Caco-2 (cell line): ENCODE measurements at regions not wholly inside any gene's neighbourhood (a gene's known extent, or its start where the extent isn't known, plus 50 kb on each side); places are given as distances from the start of the nearest gene placed in this dataset.

Experiments
- BruUV-seq: library from RNA; stranded (reverse); fragments of 400-500 nt; replicated peaks from 2 replicates; lab custom pipeline; 2021; lab: Mats Ljungman, UMichigan
- CTCF ChIA-PET: fragments of 300-600 bp; sonication (Branson Sonifier 250); formaldehyde crosslinking; loops from one replicate; lab custom pipeline; 2022; ENCODE audit warnings: antibody characterized with exemption; lab: Charles Lee
- POLR2A ChIA-PET: fragments of 300-600 bp; sonication (Branson Sonifier 250); formaldehyde crosslinking; loops from one replicate; lab custom pipeline; 2022; ENCODE audit warnings: antibody characterized with exemption; lab: Charles Lee
- DNase-seq, 2 experiments: peaks; one replicate each; pipeline versions ENCODE4 v3.0.0 to v3.0.0-alpha.2; 2020 to 2022
- H3K27me3 ChIP-seq: replicated peaks from 2 replicates; pipeline ENCODE4 v1.6.0; 2011; ENCODE audit warnings: low read length; ENCODE audit not compliant: control insufficient read depth, insufficient read depth
- H3K36me3 ChIP-seq: 2 replicates; pipeline ENCODE4 v1.5.1; 2011; ENCODE audit warnings: low read length; ENCODE audit not compliant: control insufficient read depth, insufficient read depth
- H3K4me1 ChIP-seq: fragments of 250-450 bp; sonication (Bioruptor Pico); 2 replicates; pipeline ENCODE4 v1.5.1; 2020; ENCODE audit warnings: mild to moderate bottlenecking
- H3K4me3 ChIP-seq: 2 replicates; pipeline ENCODE4 v1.5.1; 2011; ENCODE audit warnings: low read depth, mild to moderate bottlenecking, control low read depth, low read length
- H3K9me3 ChIP-seq: fragments of 250-450 bp; sonication (Bioruptor Pico); 2 replicates; pipeline ENCODE4 v1.5.1; 2020; ENCODE audit warnings: mild to moderate bottlenecking, moderate library complexity
- H3K27ac Mint-ChIP-seq: one replicate; pipeline ENCODE4 v1.8.0; 2022; ENCODE audit warnings: mixed read lengths; ENCODE audit not compliant: unreplicated experiment
- H3K27me3 Mint-ChIP-seq: one replicate; pipeline ENCODE4 v1.8.0; 2022; ENCODE audit warnings: mixed read lengths; ENCODE audit not compliant: insufficient read depth, unreplicated experiment
- H3K36me3 Mint-ChIP-seq: one replicate; pipeline ENCODE4 v1.8.0; 2022; ENCODE audit warnings: mild to moderate bottlenecking, mixed read lengths; ENCODE audit not compliant: insufficient read depth, unreplicated experiment
- H3K4me1 Mint-ChIP-seq: one replicate; pipeline ENCODE4 v1.8.0; 2022; ENCODE audit warnings: low read depth, mixed read lengths; ENCODE audit not compliant: unreplicated experiment
- H3K4me3 Mint-ChIP-seq: one replicate; pipeline ENCODE4 v1.8.0; 2022; ENCODE audit warnings: mild to moderate bottlenecking, moderate library complexity, mixed read lengths; ENCODE audit not compliant: unreplicated experiment
- H3K9me3 Mint-ChIP-seq: one replicate; pipeline ENCODE4 v1.8.0; 2022; ENCODE audit warnings: mixed read lengths; ENCODE audit not compliant: unreplicated experiment
- intact Hi-C: fragments of 100-400 bp; cut with micrococcal nuclease; formaldehyde crosslinking; loops from one replicate; pipeline ENCODE4 v1.10.0; 2022; ENCODE audit not compliant: unreplicated experiment
- TF ChIP-seq, protein P1 (sequence below), 2 experiments: fragments of 200-600 bp in 1 of 2; IDR thresholded peaks; 1 replicate in 1 of 2; 2 replicates in 1 of 2; pipeline versions ENCODE4 v1.5.1 to v1.8.0; 2011 to 2022; ENCODE audit warnings: antibody characterized with exemption in 1 of 2, control low read depth in 1 of 2, inconsistent platforms in 1 of 2, low read depth in 1 of 2, low read length in 1 of 2, mild to moderate bottlenecking in 1 of 2, moderate library complexity in 1 of 2; ENCODE audit not compliant: insufficient read depth in 1 of 2, severe bottlenecking in 1 of 2, unreplicated experiment in 1 of 2

- Histone ChIP-seq H3K36me3 (no peaks in the 10 kb centered on the region), H3K9me3 (no peaks in the 10 kb centered on the region), H3K4me1 (no peaks in the 10 kb centered on the region), H3K4me3 (no peak overlapping the region), H3K27me3 (no peaks in the 10 kb centered on the region)
- no peak overlapping the region for H3K4me3 Mint-ChIP-seq
- TF ChIP-seq, protein P1, sequence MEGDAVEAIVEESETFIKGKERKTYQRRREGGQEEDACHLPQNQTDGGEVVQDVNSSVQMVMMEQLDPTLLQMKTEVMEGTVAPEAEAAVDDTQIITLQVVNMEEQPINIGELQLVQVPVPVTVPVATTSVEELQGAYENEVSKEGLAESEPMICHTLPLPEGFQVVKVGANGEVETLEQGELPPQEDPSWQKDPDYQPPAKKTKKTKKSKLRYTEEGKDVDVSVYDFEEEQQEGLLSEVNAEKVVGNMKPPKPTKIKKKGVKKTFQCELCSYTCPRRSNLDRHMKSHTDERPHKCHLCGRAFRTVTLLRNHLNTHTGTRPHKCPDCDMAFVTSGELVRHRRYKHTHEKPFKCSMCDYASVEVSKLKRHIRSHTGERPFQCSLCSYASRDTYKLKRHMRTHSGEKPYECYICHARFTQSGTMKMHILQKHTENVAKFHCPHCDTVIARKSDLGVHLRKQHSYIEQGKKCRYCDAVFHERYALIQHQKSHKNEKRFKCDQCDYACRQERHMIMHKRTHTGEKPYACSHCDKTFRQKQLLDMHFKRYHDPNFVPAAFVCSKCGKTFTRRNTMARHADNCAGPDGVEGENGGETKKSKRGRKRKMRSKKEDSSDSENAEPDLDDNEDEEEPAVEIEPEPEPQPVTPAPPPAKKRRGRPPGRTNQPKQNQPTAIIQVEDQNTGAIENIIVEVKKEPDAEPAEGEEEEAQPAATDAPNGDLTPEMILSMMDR (IDR thresholded peaks at IDR 0.05; ENCODE audit: insufficient read depth in 1 of 2, low read depth in 1 of 2, low read length in 1 of 2, severe bottlenecking in 1 of 2, unreplicated experiment in 1 of 2) = no peak
- no peak overlapping the region for H3K27ac Mint-ChIP-seq
- no peak for DNase-seq
- POLR2A ChIA-PET = no interaction called here
- H3K27me3 Mint-ChIP-seq = peaks cover 9% of the 10 kb centered on the region
- no peaks in the 10 kb centered on the region for H3K36me3 Mint-ChIP-seq
- H3K9me3 Mint-ChIP-seq = no peaks in the 10 kb centered on the region
- no TSS peak for BruUV-seq
- CTCF ChIA-PET = no interaction called here
- intact Hi-C loops = no loop called here
- H3K4me1 Mint-ChIP-seq = no peaks in the 10 kb centered on the region
Measured at GRCh38 chr11:87600938-87601337, 563.2 kb downstream of the TMEM135 start.

GRCh38 chr11:87597725-87598124 lies 560.0 kb downstream of the TMEM135 start:
- DNase-seq = no peak
- Mint-ChIP-seq H3K27ac (no peak overlapping the region), H3K27me3 (peaks cover 7% of the 10 kb centered on the region), H3K4me3 (no peak overlapping the region), H3K9me3 (no peaks in the 10 kb centered on the region), H3K4me1 (no peaks in the 10 kb centered on the region), H3K36me3 (no peaks in the 10 kb centered on the region)
- TF ChIP-seq, protein P1 (IDR thresholded peaks at IDR 0.05; ENCODE audit: insufficient read depth in 1 of 2, low read depth in 1 of 2, low read length in 1 of 2, severe bottlenecking in 1 of 2, unreplicated experiment in 1 of 2) = no peak
- ChIA-PET POLR2A (no interaction called here), CTCF (no interaction called here)
- Histone ChIP-seq H3K4me1 (no peaks in the 10 kb centered on the region), H3K9me3 (no peaks in the 10 kb centered on the region), H3K27me3 (no peaks in the 10 kb centered on the region), H3K4me3 (no peak overlapping the region), H3K36me3 (no peaks in the 10 kb centered on the region)
- intact Hi-C loops = no loop called here
- BruUV-seq = no TSS peak

GRCh38 chr11:87596176-87596575 lies 558.4 kb downstream of the TMEM135 start:
- Mint-ChIP-seq H3K36me3 (no peaks in the 10 kb centered on the region), H3K4me3 (no peak overlapping the region), H3K27ac (no peak overlapping the region), H3K9me3 (peaks cover 11% of the 10 kb centered on the region), H3K4me1 (no peaks in the 10 kb centered on the region), H3K27me3 (peaks cover 7% of the 10 kb centered on the region)
- POLR2A ChIA-PET = no interaction called here
- H3K27me3 ChIP-seq = no peaks in the 10 kb centered on the region
- DNase-seq = no peak
- TF ChIP-seq, protein P1 (IDR thresholded peaks at IDR 0.05; ENCODE audit: insufficient read depth in 1 of 2, low read depth in 1 of 2, low read length in 1 of 2, severe bottlenecking in 1 of 2, unreplicated experiment in 1 of 2) = no peak
- H3K36me3 ChIP-seq = no peaks in the 10 kb centered on the region
- BruUV-seq = no TSS peak
- intact Hi-C loops = no loop called here
- no peaks in the 10 kb centered on the region for H3K4me1 ChIP-seq
- CTCF ChIA-PET = no interaction called here
- H3K9me3 ChIP-seq = no peaks in the 10 kb centered on the region
- H3K4me3 ChIP-seq = no peak overlapping the region
